ENCODE measurements at regions not wholly inside any gene's neighbourhood (a gene's known extent, or its start where the extent isn't known, plus 50 kb on each side); places are given as distances from the start of the nearest gene placed in this dataset.

GRCh38 chr10:131814567-131815265, 86.1 kb upstream of the PPP2R2D start:
- DNase-seq (ENCODE audit: low read depth, low spot score) (no peak), FAIRE-seq (no peak)
- dilution Hi-C loops (cut with MboI; ENCODE audit: extremely low pct_ligation_motif_present, low sequenced_read_pairs) (no loop called here), intact Hi-C loops (cut with micrococcal nuclease) (no loop called here)
- no peaks in the 10 kb centered on the region for H3K9me3 ChIP-seq (replicated peaks; ENCODE audit: control insufficient read depth, insufficient read depth, low read length)
- no peaks in the 10 kb centered on the region for H4K20me1 ChIP-seq (replicated peaks; ENCODE audit: control insufficient read depth, extremely low read depth, insufficient read depth, low read length)
- H3K9ac ChIP-seq (replicated peaks; ENCODE audit: extremely low read depth, insufficient read depth, low read length) = no peak overlapping the region
- no peaks in the 10 kb centered on the region for H3K27me3 ChIP-seq (ENCODE audit: control insufficient read depth in 2 of 2, insufficient read depth in 2 of 2, low read length in 2 of 2)
- POLR2A ChIA-PET = no interaction called here
- H3K27ac ChIP-seq (ENCODE audit: insufficient read depth, low read depth, low read length) = no peak overlapping the region
- H3K4me3 ChIP-seq (replicated peaks in 1 of 3; ENCODE audit: insufficient read depth in 1 of 3, low read depth in 1 of 3, low read length in 3 of 3) = no peak overlapping the region
- no peaks in the 10 kb centered on the region for H3K9me1 ChIP-seq (replicated peaks; ENCODE audit: control insufficient read depth, extremely low read depth, insufficient read depth, low read length)
- H3K4me1 ChIP-seq (ENCODE audit: control insufficient read depth, extremely low read depth, insufficient read depth, low read length) = no peaks in the 10 kb centered on the region
- no peaks in the 10 kb centered on the region for H3K79me2 ChIP-seq (ENCODE audit: control insufficient read depth, insufficient read depth, low read length)
- CTCF ChIA-PET = no interaction called here
- BruUV-seq (replicated peaks) = no TSS peak
- no peak overlapping the region for H2AFZ ChIP-seq (ENCODE audit: low read depth, low read length)
- H3K4me2 ChIP-seq (ENCODE audit: insufficient read depth, low read length) = no peak overlapping the region
- TF ChIP-seq MYC (IDR thresholded peaks at IDR 0.05; ENCODE audit: low read depth, low read length) (no peak), FOS (IDR thresholded peaks at IDR 0.05; ENCODE audit: borderline replicate concordance, insufficient read depth, low read length) (no peak), POLR2AphosphoS5 (IDR thresholded peaks at IDR 0.05; ENCODE audit: insufficient read depth, low read depth, low read length) (no peak), EZH2 (IDR thresholded peaks at IDR 0.05; ENCODE audit: borderline replicate concordance, low read depth, low read length, severe bottlenecking) (no peak), GATA2 (IDR thresholded peaks at IDR 0.05; ENCODE audit: insufficient read depth, insufficient read length, low read depth, low read length) (no peak), POLR2A (IDR thresholded peaks at IDR 0.05; ENCODE audit: low read depth, low read length) (no peak), JUN (IDR thresholded peaks at IDR 0.05; ENCODE audit: borderline replicate concordance, insufficient read depth, insufficient read length, low read depth) (no peak), MAX (IDR thresholded peaks at IDR 0.05; ENCODE audit: insufficient read depth, insufficient read length) (no peak)
- TF ChIP-seq, protein P1, sequence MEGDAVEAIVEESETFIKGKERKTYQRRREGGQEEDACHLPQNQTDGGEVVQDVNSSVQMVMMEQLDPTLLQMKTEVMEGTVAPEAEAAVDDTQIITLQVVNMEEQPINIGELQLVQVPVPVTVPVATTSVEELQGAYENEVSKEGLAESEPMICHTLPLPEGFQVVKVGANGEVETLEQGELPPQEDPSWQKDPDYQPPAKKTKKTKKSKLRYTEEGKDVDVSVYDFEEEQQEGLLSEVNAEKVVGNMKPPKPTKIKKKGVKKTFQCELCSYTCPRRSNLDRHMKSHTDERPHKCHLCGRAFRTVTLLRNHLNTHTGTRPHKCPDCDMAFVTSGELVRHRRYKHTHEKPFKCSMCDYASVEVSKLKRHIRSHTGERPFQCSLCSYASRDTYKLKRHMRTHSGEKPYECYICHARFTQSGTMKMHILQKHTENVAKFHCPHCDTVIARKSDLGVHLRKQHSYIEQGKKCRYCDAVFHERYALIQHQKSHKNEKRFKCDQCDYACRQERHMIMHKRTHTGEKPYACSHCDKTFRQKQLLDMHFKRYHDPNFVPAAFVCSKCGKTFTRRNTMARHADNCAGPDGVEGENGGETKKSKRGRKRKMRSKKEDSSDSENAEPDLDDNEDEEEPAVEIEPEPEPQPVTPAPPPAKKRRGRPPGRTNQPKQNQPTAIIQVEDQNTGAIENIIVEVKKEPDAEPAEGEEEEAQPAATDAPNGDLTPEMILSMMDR (IDR thresholded peaks at IDR 0.05; ENCODE audit: extremely low read depth in 1 of 2, insufficient read depth in 1 of 2, low read depth in 1 of 2, low read length in 2 of 2) = no peak
- no peaks in the 10 kb centered on the region for H3K36me3 ChIP-seq (ENCODE audit: control insufficient read depth in 2 of 2, extremely low read depth in 1 of 2, insufficient read depth in 2 of 2, low read length in 2 of 2)
